Prostate gland (tissue), 1 donor: ENCODE measurements at regions not wholly inside any gene's neighbourhood (a gene's known extent, or its start where the extent isn't known, plus 50 kb on each side); places are given as distances from the start of the nearest gene placed in this dataset.

Experiments
- POLR2A ChIP-seq: fragments of 450-650 bp; IDR thresholded peaks from one replicate; pipeline ENCODE4 v1.6.1; 2016; ENCODE audit warnings: antibody characterized with exemption, mild to moderate bottlenecking
- POLR2AphosphoS5 ChIP-seq: sonication (generic); formaldehyde crosslinking; IDR thresholded peaks from one replicate; pipeline ENCODE4 v1.6.1; 2017; ENCODE audit warnings: antibody characterized with exemption

- TF ChIP-seq POLR2AphosphoS5, result no peak
- no peak for TF ChIP-seq POLR2A
These were observed 103.4 kb downstream of the IL20RB start for GRCh38 chr3:137061186-137061585.
